Activated T-cell treated with anti-CD3 and anti-CD28 coated beads, Interleukin-2, amount 50 U/mL, for 4 hours (primary cell): ENCODE measurements at regions not wholly inside any gene's neighbourhood (a gene's known extent, or its start where the extent isn't known, plus 50 kb on each side); places are given as distances from the start of the nearest gene placed in this dataset.

Source experiments
- ATAC-seq, 2 donors: fragments of 200-7000 bp; cut with Tn5 transposase; one replicate each; pipeline ENCODE4 v1.10.0; 2021
- DNase-seq: peaks from one replicate; pipeline ENCODE4 v3.0.0-alpha.2; 2020
- H3K27me3 Mint-ChIP-seq: one replicate; pipeline ENCODE4 v1.8.0; 2021; ENCODE audit warnings: low read depth, mixed read lengths
- H3K36me3 Mint-ChIP-seq: one replicate; pipeline ENCODE4 v1.8.0; 2022; ENCODE audit warnings: mixed read lengths; ENCODE audit not compliant: insufficient read depth
- H3K4me1 Mint-ChIP-seq: one replicate; pipeline ENCODE4 v1.8.0; 2021; ENCODE audit warnings: low read depth, mixed read lengths
- H3K4me3 Mint-ChIP-seq: one replicate; pipeline ENCODE4 v1.8.0; 2021; ENCODE audit warnings: mild to moderate bottlenecking, moderate library complexity, mixed read lengths
- H3K9me3 Mint-ChIP-seq: one replicate; pipeline ENCODE4 v1.8.0; 2021; ENCODE audit warnings: mixed read lengths

GRCh38 chr2:493228-493627 lies 184.0 kb downstream of the TMEM18 start:
- no peaks in the 10 kb centered on the region for H3K9me3 Mint-ChIP-seq
- no peak for ATAC-seq
- H3K4me3 Mint-ChIP-seq = no peak overlapping the region
- H3K27me3 Mint-ChIP-seq = peaks cover 12% of the 10 kb centered on the region
- no peaks in the 10 kb centered on the region for H3K4me1 Mint-ChIP-seq
- DNase-seq = no peak
- no peaks in the 10 kb centered on the region for H3K36me3 Mint-ChIP-seq

- H3K9me3 Mint-ChIP-seq = no peaks in the 10 kb centered on the region
- peaks cover 12% of the 10 kb centered on the region for H3K27me3 Mint-ChIP-seq
- no peaks in the 10 kb centered on the region for H3K4me1 Mint-ChIP-seq
- no peak overlapping the region for H3K4me3 Mint-ChIP-seq
- DNase-seq = no peak
- ATAC-seq = no peak
- no peaks in the 10 kb centered on the region for H3K36me3 Mint-ChIP-seq
These were observed 185.0 kb downstream of the TMEM18 start for GRCh38 chr2:492178-492577.

GRCh38 chr2:489838-490237 lies 187.4 kb downstream of the TMEM18 start:
- Mint-ChIP-seq H3K9me3 (no peaks in the 10 kb centered on the region), H3K4me1 (no peaks in the 10 kb centered on the region), H3K27me3 (peaks cover 12% of the 10 kb centered on the region), H3K36me3 (no peaks in the 10 kb centered on the region), H3K4me3 (no peak overlapping the region)
- no peak for ATAC-seq
- DNase-seq = no peak

- no peaks in the 10 kb centered on the region for H3K4me1 Mint-ChIP-seq
- ATAC-seq = no peak
- no peaks in the 10 kb centered on the region for H3K9me3 Mint-ChIP-seq
- H3K27me3 Mint-ChIP-seq = peaks cover 12% of the 10 kb centered on the region
- H3K4me3 Mint-ChIP-seq = no peak overlapping the region
- no peaks in the 10 kb centered on the region for H3K36me3 Mint-ChIP-seq
- no peak for DNase-seq
These were observed 188.1 kb downstream of the TMEM18 start for GRCh38 chr2:489084-489483.

GRCh38 chr2:487186-488079 lies 189.8 kb downstream of the TMEM18 start:
- DNase-seq = no peak
- peaks cover 9% of the 10 kb centered on the region for H3K27me3 Mint-ChIP-seq
- H3K4me1 Mint-ChIP-seq = no peaks in the 10 kb centered on the region
- no peak for ATAC-seq
- H3K4me3 Mint-ChIP-seq = no peak overlapping the region
- no peaks in the 10 kb centered on the region for H3K36me3 Mint-ChIP-seq
- H3K9me3 Mint-ChIP-seq = no peaks in the 10 kb centered on the region

DNA sequence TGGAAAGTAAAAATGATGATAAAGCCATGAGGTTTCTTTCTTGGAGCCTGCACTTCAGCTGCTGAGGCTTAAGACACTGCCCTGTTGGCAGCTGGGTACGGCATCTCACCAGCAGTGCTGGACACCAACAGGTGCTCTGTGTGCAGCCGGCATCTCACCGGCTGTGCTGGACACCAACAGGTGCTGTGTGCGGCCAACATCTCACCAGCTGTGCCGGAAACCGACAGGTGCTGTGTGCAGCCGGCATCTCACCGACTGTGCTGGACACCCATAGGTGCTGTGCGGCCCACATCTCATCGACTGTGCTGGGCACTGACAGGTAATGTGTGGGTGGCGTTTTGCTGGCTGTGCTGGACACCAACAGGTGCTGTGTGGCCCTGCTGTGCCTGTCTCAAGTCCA lies 190.8 kb downstream of the TMEM18 start:
- Mint-ChIP-seq H3K4me3 (no peak overlapping the region), H3K27me3 (peaks cover 5% of the 10 kb centered on the region), H3K4me1 (no peaks in the 10 kb centered on the region), H3K36me3 (no peaks in the 10 kb centered on the region), H3K9me3 (no peaks in the 10 kb centered on the region)
- DNase-seq = no peak
- no peak for ATAC-seq

DNA sequence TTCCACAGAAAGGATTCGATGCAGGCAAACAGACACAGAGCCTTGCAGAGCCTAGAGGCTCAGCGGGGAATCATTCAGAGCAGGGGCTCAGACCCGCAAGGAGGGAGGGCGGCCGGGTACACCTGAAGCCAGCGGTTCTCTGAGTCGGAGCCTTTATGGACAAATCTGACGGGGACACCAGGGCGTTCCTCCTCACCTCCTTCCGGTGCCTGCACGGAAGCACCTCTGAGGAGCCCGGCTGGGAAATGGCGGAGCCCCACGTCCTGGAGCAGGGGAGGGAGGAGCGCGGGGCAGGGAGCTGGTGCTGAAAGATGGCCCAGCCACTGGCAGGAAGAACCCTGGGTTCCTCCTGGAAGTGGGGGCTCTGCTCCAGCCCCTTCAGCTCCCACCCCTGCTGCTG lies 193.5 kb upstream of the ALKAL2 start:
- Mint-ChIP-seq H3K4me3 (no peak overlapping the region), H3K9me3 (no peaks in the 10 kb centered on the region), H3K4me1 (no peaks in the 10 kb centered on the region), H3K36me3 (no peaks in the 10 kb centered on the region), H3K27me3 (peaks cover 5% of the 10 kb centered on the region)
- DNase-seq (no peak), ATAC-seq (no peak)

DNA sequence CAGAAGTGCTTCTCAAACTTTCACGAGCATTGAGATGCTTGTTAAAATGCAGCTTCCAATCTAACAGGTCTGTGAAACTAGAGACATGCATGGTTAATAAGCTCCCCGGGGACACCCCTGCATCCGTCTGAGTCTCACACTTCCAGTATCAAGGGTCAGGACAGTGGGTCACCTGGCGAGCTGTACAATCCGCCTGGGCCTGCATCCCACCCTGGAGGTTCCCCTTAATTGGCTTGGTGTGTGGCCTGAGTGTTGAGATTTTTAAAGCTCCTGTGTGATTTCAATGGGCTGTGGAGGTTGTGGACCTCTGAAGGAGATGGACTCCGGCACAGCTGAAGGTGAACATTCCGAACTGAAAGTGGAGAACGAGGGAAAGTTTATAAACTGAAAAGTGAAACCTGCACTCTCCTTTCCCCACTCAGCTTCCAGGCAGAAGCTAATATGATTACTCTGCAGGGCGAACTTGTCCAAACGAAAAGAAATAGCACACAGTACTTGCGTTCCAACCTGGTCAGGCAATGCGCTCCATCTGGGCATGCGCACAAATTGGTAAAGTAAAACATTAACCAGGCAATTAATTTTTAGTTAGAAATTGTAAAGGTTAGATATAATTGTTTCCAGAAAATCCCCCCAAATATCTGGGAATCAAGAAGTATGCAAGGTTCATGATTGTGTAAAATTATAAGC lies 191.7 kb upstream of the ALKAL2 start:
- Mint-ChIP-seq H3K4me1 (no peaks in the 10 kb centered on the region), H3K27me3 (peaks cover 6% of the 10 kb centered on the region), H3K9me3 (no peaks in the 10 kb centered on the region), H3K36me3 (no peaks in the 10 kb centered on the region), H3K4me3 (no peak overlapping the region)
- ATAC-seq (no peak), DNase-seq (no peak)

- DNase-seq (no peak), ATAC-seq (no peak)
- H3K4me1 Mint-ChIP-seq = peaks cover 3% of the 10 kb centered on the region
- peaks cover 3% of the 10 kb centered on the region for H3K36me3 Mint-ChIP-seq
- H3K4me3 Mint-ChIP-seq = no peak overlapping the region
- H3K9me3 Mint-ChIP-seq = no peaks in the 10 kb centered on the region
- peaks cover 6% of the 10 kb centered on the region for H3K27me3 Mint-ChIP-seq
These were observed 191.1 kb upstream of the ALKAL2 start for GRCh38 chr2:479031-479430.

GRCh38 chr2:471560-471959 lies 183.7 kb upstream of the ALKAL2 start:
- ATAC-seq (no peak), DNase-seq (no peak)
- peaks cover 3% of the 10 kb centered on the region for H3K36me3 Mint-ChIP-seq
- H3K4me3 Mint-ChIP-seq = no peak overlapping the region
- H3K27me3 Mint-ChIP-seq = peaks cover 26% of the 10 kb centered on the region
- peaks cover 10% of the 10 kb centered on the region for H3K4me1 Mint-ChIP-seq
- H3K9me3 Mint-ChIP-seq = peaks cover 14% of the 10 kb centered on the region

- DNase-seq (no peak), ATAC-seq (no peak)
- H3K4me3 Mint-ChIP-seq = no peak overlapping the region
- H3K4me1 Mint-ChIP-seq = peaks cover 10% of the 10 kb centered on the region
- H3K36me3 Mint-ChIP-seq = peaks cover 3% of the 10 kb centered on the region
- peaks cover 42% of the 10 kb centered on the region for H3K27me3 Mint-ChIP-seq
- peaks cover 14% of the 10 kb centered on the region for H3K9me3 Mint-ChIP-seq
These were observed 181.6 kb upstream of the ALKAL2 start for GRCh38 chr2:469514-469913.

GRCh38 chr2:468648-469336 lies 180.9 kb upstream of the ALKAL2 start:
- Mint-ChIP-seq H3K27me3 (peaks cover 47% of the 10 kb centered on the region), H3K36me3 (no peaks in the 10 kb centered on the region), H3K4me1 (peaks cover 8% of the 10 kb centered on the region), H3K9me3 (peaks cover 13% of the 10 kb centered on the region), H3K4me3 (no peak overlapping the region)
- ATAC-seq = no peak
- no peak for DNase-seq

DNA sequence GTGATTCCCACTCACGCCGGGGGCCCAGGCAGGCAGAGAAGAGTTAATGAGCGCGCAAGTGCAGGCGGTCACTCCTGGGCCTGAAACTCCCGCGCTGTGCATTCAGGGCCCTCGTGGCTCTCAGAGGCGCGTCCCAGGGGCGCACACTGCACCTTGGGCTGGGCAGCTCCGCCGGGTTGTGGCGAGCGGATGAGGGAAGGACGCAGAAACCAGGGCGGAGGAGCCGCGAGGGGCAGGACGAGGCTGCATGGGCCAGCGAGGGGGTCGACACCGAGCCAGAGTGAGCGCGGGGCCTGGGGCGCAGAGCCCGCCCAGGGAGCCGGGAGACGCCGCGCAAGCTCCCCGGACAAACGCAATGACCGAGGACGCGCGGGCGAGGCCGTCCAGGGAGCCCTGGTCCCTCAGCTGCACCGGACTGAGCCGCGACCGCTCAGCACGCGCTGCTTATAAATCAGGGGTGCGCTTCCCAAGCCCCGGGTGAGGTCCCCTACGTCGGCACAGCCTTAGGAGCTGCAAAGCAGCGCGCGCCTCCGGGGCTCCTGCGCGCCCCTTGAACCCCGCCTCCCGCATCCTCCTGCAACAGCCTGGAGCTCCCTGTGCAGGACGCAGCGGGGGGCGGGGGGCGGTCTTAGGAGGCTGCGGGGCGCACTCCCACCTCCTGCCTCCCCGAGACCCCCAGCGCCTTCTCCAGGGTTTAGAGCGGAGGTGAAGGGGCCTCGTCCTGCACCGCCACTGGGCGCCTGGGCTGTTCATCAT lies 180.2 kb upstream of the ALKAL2 start:
- Mint-ChIP-seq H3K36me3 (no peaks in the 10 kb centered on the region), H3K9me3 (peaks cover 6% of the 10 kb centered on the region), H3K4me1 (peaks cover 8% of the 10 kb centered on the region), H3K27me3 (peaks cover 50% of the 10 kb centered on the region), H3K4me3 (no peak overlapping the region)
- no peak for DNase-seq
- ATAC-seq = no peak

GRCh38 chr2:467543-467891 lies 179.6 kb upstream of the ALKAL2 start:
- ATAC-seq (no peak), DNase-seq (no peak)
- Mint-ChIP-seq H3K9me3 (peaks cover under 1% of the 10 kb centered on the region), H3K4me1 (peaks cover 8% of the 10 kb centered on the region), H3K27me3 (peaks cover 52% of the 10 kb centered on the region), H3K36me3 (no peaks in the 10 kb centered on the region), H3K4me3 (no peak overlapping the region)
